MM.1S (cell line): ENCODE measurements at regions not wholly inside any gene's neighbourhood (a gene's known extent, or its start where the extent isn't known, plus 50 kb on each side); places are given as distances from the start of the nearest gene placed in this dataset.

Experiments
- DNase-seq: peaks from one replicate; pipeline ENCODE4 v3.0.0-alpha.2; 2015
- H2AFZ ChIP-seq: fragments of 300-600 bp; sonication (generic); 2 replicates; pipeline ENCODE4 v1.6.0; 2016; ENCODE audit warnings: antibody characterized with exemption, low read length
- H3F3A ChIP-seq: fragments of 300-600 bp; sonication (generic); 2 replicates; pipeline ENCODE4 v1.6.1; 2016; ENCODE audit warnings: mild to moderate bottlenecking, antibody characterized with exemption, low read length, moderate library complexity, mixed read lengths; ENCODE audit not compliant: insufficient read depth
- H3K27ac ChIP-seq: fragments of 300-600 bp; sonication (generic); 2 replicates; pipeline ENCODE4 v1.5.1; 2016; ENCODE audit warnings: mild to moderate bottlenecking, low read length
- H3K27me3 ChIP-seq: fragments of 300-600 bp; sonication (generic); replicated peaks from 2 replicates; pipeline ENCODE4 v1.6.0; 2016; ENCODE audit warnings: low read length; ENCODE audit not compliant: insufficient read depth
- H3K36me3 ChIP-seq: fragments of 300-600 bp; sonication (generic); replicated peaks from 2 replicates; pipeline ENCODE4 v1.6.1; 2016; ENCODE audit warnings: mild to moderate bottlenecking, low read length, mixed read lengths; ENCODE audit not compliant: insufficient read depth
- H3K4me1 ChIP-seq: fragments of 300-600 bp; sonication (generic); 2 replicates; pipeline ENCODE4 v1.6.1; 2016; ENCODE audit warnings: low read length, mixed read lengths
- H3K4me2 ChIP-seq: fragments of 300-600 bp; sonication (generic); 2 replicates; pipeline ENCODE4 v1.6.0; 2016; ENCODE audit warnings: low read depth, low read length
- H3K4me3 ChIP-seq: fragments of 300-600 bp; sonication (generic); 2 replicates; pipeline ENCODE4 v1.5.1; 2016; ENCODE audit warnings: low read length, mixed read lengths
- H3K79me2 ChIP-seq: fragments of 300-600 bp; sonication (generic); 2 replicates; pipeline ENCODE4 v1.6.1; 2016; ENCODE audit warnings: mixed run types, low read length, mixed read lengths
- H3K9ac ChIP-seq: fragments of 300-600 bp; sonication (generic); 2 replicates; pipeline ENCODE4 v1.6.1; 2016; ENCODE audit warnings: low read length, mixed read lengths
- H3K9me2 ChIP-seq: fragments of 300-600 bp; sonication (generic); replicated peaks from 2 replicates; pipeline ENCODE4 v1.6.1; 2016; ENCODE audit warnings: mild to moderate bottlenecking, low read length, mixed read lengths; ENCODE audit not compliant: insufficient read depth
- H3K9me3 ChIP-seq: fragments of 300-600 bp; sonication (generic); replicated peaks from 2 replicates; pipeline ENCODE4 v1.6.1; 2016; ENCODE audit warnings: mild to moderate bottlenecking, low read length, mixed read lengths; ENCODE audit not compliant: insufficient read depth
- H4K20me1 ChIP-seq: fragments of 300-600 bp; sonication (generic); 2 replicates; pipeline ENCODE4 v1.6.1; 2016; ENCODE audit warnings: mild to moderate bottlenecking, low read length, moderate library complexity, mixed read lengths; ENCODE audit not compliant: insufficient read depth
- EZH2 ChIP-seq: fragments of 300-600 bp; sonication (generic); optimal IDR thresholded peaks from 2 replicates; pipeline ENCODE3; 2017; ENCODE audit warnings: low read depth, mild to moderate bottlenecking, antibody characterized with exemption, low read length, mixed read lengths
- EZH2phosphoT487 ChIP-seq: fragments of 300-600 bp; sonication (generic); IDR thresholded peaks from 2 replicates; pipeline ENCODE4 v1.6.1; 2018; ENCODE audit warnings: antibody characterized with exemption, low read length
- TF ChIP-seq, protein P1 (sequence below): fragments of 300-600 bp; sonication (generic); IDR thresholded peaks from 2 replicates; pipeline ENCODE4 v1.5.1; 2016; ENCODE audit warnings: antibody characterized with exemption, low read length, mixed read lengths

GRCh38 chr1:94634977-94635416, 93.4 kb upstream of the F3 start:
- Histone ChIP-seq H3K9me2 (no peaks in the 10 kb centered on the region), H3K4me2 (no peak overlapping the region), H3F3A (no peaks in the 10 kb centered on the region), H2AFZ (no peak overlapping the region), H4K20me1 (no peaks in the 10 kb centered on the region), H3K9ac (no peak overlapping the region), H3K9me3 (no peaks in the 10 kb centered on the region), H3K4me3 (no peak overlapping the region), H3K36me3 (no peaks in the 10 kb centered on the region), H3K27ac (no peak overlapping the region), H3K27me3 (no peaks in the 10 kb centered on the region), H3K4me1 (no peaks in the 10 kb centered on the region), H3K79me2 (no peaks in the 10 kb centered on the region)
- no peak for DNase-seq
- TF ChIP-seq, protein P1, sequence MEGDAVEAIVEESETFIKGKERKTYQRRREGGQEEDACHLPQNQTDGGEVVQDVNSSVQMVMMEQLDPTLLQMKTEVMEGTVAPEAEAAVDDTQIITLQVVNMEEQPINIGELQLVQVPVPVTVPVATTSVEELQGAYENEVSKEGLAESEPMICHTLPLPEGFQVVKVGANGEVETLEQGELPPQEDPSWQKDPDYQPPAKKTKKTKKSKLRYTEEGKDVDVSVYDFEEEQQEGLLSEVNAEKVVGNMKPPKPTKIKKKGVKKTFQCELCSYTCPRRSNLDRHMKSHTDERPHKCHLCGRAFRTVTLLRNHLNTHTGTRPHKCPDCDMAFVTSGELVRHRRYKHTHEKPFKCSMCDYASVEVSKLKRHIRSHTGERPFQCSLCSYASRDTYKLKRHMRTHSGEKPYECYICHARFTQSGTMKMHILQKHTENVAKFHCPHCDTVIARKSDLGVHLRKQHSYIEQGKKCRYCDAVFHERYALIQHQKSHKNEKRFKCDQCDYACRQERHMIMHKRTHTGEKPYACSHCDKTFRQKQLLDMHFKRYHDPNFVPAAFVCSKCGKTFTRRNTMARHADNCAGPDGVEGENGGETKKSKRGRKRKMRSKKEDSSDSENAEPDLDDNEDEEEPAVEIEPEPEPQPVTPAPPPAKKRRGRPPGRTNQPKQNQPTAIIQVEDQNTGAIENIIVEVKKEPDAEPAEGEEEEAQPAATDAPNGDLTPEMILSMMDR, result no peak
- TF ChIP-seq EZH2 (no peak), EZH2phosphoT487 (no peak)

DNA sequence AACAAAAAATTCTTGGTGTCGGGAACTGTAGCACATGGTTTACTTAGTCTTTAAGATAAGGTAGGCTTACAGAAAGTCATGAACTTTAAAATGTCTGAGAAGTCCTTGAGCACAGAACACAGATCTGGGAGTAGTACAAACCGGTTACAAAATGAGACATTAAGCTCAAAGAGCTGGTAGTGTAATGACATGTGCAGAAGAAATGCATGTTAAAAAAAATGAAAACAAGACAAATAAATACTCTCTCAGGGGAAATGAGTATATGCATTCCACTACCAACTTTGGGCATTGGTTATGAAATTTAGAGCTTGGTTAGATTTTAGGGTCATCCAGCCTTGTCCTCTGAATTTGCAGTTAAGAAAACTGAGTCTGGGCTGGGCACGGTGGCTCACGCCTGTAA, 91.5 kb upstream of the F3 start:
- Histone ChIP-seq H4K20me1 (no peaks in the 10 kb centered on the region), H3K27ac (no peak overlapping the region), H3K9ac (no peak overlapping the region), H3K4me3 (no peak overlapping the region), H3F3A (no peaks in the 10 kb centered on the region), H3K4me2 (no peak overlapping the region), H3K36me3 (no peaks in the 10 kb centered on the region), H3K9me3 (no peaks in the 10 kb centered on the region), H3K4me1 (no peaks in the 10 kb centered on the region), H3K27me3 (no peaks in the 10 kb centered on the region), H3K79me2 (no peaks in the 10 kb centered on the region), H3K9me2 (no peaks in the 10 kb centered on the region), H2AFZ (no peak overlapping the region)
- no peak for DNase-seq
- TF ChIP-seq EZH2, result no peak
- TF ChIP-seq, protein P1, result no peak
- no peak for TF ChIP-seq EZH2phosphoT487

DNA sequence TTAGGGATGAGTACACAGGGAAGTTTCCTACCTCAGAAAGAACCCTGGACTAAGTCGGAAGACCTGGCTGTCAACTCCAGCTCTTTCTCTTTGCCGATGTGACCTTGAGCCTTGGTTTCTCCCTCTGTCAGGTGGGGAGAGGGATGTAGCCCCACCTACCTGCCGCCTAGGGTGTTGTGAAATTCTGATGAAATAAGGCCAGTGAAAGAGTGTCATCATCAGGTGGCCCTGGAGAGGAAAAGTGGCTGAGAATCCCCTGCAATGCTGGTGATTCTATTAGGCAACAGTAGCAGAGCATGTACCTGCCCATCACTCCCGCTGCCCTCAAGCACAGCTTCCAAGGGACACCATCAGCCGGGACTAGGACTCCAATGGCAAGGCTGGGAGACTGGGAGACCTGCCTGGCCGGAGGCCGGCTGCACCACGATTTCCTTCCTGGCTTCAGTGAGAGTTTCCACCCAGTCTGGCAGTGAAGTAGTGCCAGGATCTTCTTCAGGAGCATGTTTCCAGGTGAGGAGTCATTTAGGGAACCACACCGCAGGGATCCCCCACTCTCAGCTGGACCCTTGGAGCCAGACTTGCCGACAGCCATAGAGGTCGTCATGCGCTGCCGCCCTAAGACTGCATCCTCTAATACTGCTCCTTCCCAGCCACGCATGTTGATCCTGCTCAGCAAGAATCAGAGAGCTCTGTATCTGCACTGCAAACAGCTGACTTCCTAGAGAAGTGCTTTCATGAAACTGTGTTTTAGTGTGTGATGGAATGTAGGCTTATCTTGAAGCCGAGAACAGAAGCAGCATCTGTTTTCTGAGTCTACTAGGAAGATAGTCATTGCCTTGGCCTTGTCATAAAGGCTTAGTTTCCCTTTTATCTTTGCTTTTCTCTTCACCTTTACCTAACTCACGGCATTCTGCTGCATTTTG, 88.0 kb upstream of the F3 start:
- no peaks in the 10 kb centered on the region for H3K79me2 ChIP-seq
- no peaks in the 10 kb centered on the region for H3K36me3 ChIP-seq
- no peak overlapping the region for H3K4me3 ChIP-seq
- H2AFZ ChIP-seq, result no peak overlapping the region
- no peaks in the 10 kb centered on the region for H3F3A ChIP-seq
- no peak overlapping the region for H3K9ac ChIP-seq
- no peak overlapping the region for H3K4me2 ChIP-seq
- no peaks in the 10 kb centered on the region for H3K27me3 ChIP-seq
- no peaks in the 10 kb centered on the region for H3K9me2 ChIP-seq
- DNase-seq, result no peak
- H3K9me3 ChIP-seq, result no peaks in the 10 kb centered on the region
- no peak overlapping the region for H3K27ac ChIP-seq
- H3K4me1 ChIP-seq, result no peaks in the 10 kb centered on the region
- H4K20me1 ChIP-seq, result no peaks in the 10 kb centered on the region
- no peak for TF ChIP-seq EZH2phosphoT487
- TF ChIP-seq, protein P1, result no peak
- no peak for TF ChIP-seq EZH2
